Fibroblast of skin of left quadriceps (primary cell): ENCODE measurements at regions not wholly inside any gene's neighbourhood (a gene's known extent, or its start where the extent isn't known, plus 50 kb on each side); places are given as distances from the start of the nearest gene placed in this dataset.

Experiments
- DNase-seq, 2 experiments: peaks; one replicate each; pipeline ENCODE4 v3.0.0-alpha.2; 2013; ENCODE audit warnings: low read depth in 2 of 2

GRCh38 chr7:116418524-116418923 is 81.0 kb upstream of the CAV2 start:
- no peak for DNase-seq

- no peak for DNase-seq
Measured at GRCh38 chr7:116420003-116420402, 79.5 kb upstream of the CAV2 start.

- no peak for DNase-seq
Measured at GRCh38 chr7:116421298-116421697, 78.2 kb upstream of the CAV2 start.

DNA sequence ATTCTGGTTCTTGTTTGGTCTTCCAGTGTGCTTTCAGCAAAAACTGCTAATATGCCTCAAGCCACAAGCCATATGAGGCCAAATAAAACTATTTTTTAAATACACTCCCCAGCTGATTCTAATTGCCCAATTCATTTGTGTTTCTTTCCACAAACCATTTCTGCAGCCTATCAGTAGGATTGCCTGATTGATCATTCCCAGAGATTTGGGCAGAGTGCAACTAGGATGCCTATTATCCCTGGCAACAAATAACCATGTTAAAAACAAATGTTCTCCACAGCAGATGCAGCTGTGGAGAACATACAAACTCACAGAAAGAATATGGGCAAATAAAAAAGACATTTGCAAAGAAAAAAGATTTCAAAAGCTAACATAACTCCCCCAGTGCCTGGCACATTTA is 76.9 kb upstream of the CAV2 start:
- no peak for DNase-seq

GRCh38 chr7:116423499-116423898 is 76.0 kb upstream of the CAV2 start:
- DNase-seq: no peak

DNA sequence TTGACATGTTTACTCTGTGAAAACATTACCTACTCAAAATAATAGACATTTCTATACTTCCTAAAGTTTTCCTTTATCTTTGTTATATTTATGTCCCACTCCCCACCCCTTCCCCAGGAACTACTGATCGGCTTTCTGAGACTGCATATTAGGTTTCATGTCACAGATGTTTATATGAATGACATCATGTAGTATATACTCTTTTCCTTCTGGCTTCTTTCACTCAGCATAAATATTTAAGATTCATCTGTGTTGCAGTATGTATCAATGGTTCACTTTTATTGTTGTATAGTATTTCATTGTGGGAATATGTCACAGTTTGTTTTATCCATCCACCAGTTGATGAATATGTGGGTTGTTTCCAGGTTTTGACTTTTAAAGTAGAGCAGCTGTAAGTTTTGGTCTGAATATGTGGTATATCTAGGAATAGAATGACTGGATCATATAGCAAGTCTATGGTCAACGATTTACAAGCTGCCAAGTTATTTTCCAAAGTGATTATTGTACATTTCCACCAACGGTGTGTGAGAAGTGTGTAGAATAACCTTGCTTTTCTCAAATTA is 73.8 kb upstream of the CAV2 start:
- no peak for DNase-seq

DNA sequence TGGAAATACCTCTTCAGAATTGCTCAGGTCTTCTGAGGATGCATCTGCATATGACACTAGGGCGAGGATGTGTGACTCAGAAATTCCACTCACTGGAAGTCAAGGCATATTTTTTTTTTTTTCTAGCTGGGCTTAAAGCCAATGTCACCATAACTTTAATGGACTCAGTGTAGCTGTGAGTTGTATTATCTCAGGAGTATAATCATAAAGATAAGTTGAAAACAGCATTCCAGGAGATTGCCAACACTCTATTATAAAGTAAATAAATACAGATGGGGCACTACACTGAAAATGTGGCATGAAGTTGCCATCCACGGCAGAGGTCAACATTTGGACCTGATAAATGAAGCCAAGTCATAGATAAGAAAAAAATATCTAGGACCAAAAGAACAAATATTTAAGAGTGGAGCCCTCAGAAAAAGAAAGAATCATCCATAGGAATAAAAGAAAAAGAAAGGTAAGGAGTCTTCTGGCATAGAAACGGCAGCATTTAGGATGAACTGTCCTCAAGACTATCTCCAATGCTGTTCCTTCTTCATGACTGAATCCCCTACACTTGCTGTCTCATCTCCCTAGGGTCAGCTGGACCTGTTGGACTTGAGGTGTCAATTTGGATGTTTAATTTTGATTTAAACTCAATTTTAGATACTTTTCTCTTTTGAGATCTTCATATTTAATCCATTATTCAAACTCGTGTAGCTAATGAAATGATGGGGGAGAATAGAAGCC is 72.9 kb upstream of the CAV2 start:
- peak; percentile 64 to 71 for DNase-seq

- DNase-seq: no peak
Measured at GRCh38 chr7:116429986-116430619, 69.4 kb upstream of the CAV2 start.

DNA sequence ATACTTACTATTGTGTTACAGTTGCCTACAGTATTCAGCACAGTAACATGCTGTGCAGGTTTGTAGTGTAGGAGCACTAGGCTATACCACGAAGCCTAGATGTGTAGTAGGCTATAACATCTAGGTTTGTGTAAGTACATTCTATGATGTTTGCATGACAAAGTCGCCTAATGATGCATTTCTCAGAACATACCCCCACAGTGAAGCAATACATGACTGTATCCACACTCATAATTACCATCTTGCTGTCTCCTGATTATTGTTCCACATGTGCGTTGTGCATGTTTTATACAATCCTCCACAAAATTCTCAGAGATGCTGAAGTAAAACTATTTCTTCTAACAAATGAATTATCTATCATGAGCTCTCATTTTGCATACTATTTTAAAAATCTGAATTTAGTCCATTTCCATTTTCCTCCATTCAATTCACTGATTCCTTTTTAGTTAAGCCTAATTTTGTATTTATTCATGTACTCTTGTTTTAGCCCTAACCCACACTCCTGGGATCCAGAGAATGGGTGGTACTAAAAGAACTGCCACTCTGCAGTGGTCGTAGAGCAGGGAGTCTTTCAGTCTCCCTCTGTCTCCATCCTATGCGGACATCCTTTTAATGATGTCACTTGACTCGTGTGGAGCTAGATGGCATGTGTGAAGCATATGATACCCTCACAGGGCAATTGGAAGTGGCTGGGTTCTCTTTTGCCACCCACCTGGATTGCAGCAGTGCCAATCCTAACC is 67.6 kb upstream of the CAV2 start:
- DNase-seq: no peak

GRCh38 chr7:116432527-116432916 is 67.0 kb upstream of the CAV2 start:
- no peak for DNase-seq

DNA sequence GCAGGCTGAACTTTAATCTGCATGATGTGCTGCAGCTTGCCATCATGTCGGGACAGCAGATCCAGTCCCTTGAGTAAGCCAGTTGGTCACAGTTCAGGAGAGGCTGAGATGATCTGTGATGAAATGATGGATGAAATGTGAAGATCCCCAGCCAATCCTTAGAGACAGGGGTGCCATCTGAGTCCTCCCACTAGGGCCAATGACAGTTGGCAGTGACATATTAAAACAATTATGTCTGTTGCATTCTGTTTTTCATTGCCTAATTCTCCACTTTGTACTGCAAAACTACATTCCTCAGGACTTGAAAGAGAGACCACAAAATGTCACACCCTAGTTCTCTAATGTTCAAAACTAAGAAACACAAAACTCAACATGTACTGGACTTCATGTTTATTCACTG is 66.3 kb upstream of the CAV2 start:
- DNase-seq: no peak

GRCh38 chr7:116434820-116435341 is 64.7 kb upstream of the CAV2 start:
- peak; percentile 85 to 88 for DNase-seq

DNA sequence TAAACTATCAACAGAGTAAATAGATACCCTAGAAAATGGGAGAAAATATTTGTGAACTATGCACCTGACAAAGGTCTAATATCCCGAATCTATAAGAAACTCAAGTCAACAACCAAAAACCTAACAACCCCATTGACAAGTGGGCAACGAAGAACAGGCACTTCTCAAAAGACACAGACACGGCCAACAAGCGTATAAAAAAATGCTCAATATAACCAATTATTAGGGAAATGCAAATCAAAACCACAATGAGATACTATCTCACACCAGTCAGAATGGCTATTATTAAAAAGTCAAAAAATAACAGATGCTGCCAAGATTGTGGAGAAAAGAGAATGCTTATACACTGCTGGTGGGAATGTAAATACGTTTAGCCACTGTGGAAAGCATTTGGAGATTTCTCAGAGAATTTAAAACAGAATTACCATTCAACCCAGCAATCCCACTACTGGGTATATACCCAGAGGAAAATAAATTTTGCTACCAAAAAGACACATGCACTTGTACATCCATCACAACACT is 63.2 kb upstream of the CAV2 start:
- no peak for DNase-seq

DNA sequence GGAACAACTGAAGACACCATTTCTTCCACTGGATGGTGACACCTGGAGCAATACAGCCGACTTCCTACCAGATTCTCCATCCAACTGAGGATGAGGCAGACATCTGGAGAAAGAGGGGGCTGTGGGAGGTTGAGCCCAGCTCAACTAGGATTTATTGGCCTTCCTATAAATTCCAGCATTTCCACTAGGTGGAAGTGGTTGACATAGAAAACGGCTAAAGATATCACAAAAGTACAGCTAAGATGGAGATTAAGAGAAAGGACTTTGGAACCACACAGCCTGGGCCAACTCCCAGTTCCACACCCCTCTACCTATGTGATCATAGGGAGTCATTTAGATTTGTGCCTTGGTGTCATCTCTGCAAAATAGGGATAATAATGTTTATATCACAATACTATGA is 61.3 kb upstream of the CAV2 start:
- DNase-seq: no peak

DNA sequence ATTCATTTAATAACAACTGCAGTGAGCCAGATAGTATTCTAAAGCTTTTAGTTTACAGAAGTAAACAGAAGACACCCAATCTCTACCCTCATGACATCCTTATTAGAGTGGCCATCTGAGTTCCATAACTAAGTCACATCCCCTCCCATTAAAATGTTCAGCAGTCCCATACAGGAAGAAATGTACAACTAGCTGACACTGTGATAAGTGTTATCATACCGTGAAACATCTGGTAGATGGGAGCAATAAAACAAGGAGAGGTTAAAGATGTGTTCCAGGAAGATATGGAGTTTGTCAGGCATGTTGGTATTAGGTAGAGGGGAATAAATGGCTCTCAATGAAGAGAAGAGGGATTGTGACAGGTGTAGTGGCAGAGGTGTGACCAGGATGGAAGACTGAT is 60.5 kb upstream of the CAV2 start:
- no peak for DNase-seq

DNA sequence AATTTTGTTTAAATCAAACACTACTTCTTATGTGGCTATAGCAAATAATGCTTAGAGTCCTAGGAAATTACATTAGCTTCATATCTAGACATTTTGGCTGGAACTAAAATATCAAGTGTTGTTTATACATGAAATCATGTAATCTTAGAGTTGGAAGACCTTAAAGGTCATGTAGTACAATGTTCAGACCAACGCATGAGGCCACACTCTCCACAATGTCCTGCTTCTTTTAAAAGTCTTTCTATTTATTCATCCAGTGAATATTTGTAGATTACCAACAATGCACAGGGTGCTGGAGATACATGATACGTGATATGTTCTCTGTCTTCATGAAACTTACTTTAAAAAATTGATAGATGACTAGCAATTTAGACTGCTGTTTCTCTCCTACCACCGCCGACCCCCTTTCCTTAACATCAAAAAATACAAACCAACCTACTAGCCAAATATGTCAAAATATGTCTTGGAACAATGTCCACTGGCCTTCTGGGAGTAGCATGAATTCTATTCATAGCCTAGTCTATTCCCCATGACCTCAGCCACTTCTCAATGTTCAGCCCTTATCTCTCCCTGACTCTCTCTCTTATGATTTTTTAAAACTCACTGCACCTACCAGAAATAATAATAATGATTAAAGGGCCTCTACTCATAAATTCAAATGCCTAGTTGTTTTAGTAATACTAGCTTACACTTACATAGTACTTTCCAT is 59.5 kb upstream of the CAV2 start:
- no peak for DNase-seq

- peak; percentile 65 to 69 for DNase-seq
Measured at GRCh38 chr7:116441534-116441933, 58.0 kb upstream of the CAV2 start.

DNA sequence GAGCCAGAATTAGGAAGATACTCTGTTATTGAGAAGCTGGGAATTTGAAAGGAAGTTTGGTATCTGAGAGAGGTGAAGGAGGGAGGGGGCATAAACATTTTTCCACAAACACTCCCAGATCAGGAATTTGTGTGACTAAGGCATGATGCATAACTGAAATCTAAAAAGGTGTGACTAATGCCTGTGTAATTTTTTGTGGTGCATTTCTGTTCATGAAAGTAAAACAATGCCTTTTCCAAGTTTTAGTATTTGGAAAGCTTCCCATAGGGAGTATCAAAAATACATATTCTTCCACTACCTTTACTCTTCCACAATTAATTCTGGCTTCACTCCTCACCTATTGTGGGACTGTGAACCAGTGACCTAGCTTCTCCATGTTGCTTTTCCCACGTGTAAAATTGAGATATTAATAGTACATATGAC is 56.4 kb upstream of the CAV2 start:
- DNase-seq: peak; percentile 94

- DNase-seq: no peak
Measured at GRCh38 chr7:116443646-116444045, 55.9 kb upstream of the CAV2 start.

DNA sequence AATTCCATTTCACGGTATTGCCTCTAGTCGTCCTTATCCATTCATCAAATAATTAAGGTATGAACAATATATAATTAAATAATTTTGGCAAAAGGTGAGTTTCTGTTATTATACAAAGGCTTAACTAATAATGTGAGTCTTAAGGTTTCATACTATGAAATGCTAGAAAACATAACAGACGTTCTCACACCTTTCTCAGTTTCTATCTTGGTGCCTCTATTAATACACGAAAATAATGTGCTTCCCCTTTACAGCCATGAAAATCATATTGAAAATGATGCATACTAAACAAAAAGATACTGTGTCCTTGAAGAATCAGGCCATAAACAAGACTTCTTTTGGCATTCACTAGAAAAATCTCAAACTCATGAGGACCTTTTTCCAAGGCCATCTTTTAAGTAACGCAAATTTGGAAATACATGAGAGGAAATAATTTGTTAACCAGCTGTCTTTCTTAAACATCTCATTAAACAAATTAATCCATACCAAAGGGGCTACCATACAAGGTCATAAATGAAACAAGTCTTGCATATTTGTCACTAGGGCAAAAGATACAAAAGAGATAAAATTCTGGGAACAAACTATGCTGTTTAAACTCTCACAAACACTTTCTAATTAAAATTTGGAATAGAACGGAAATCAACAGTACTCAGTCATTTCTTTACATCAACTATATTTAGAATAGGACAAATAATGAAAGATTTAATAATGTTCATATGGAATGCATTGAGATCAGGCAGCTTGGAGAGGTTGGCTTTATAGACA is 53.9 kb upstream of the CAV2 start:
- no peak for DNase-seq
